ENCODE measurements at regions not wholly inside any gene's neighbourhood (a gene's known extent, or its start where the extent isn't known, plus 50 kb on each side); places are given as distances from the start of the nearest gene placed in this dataset.

GRCh38 chr15:45854455-45855202, 219.8 kb downstream of the SQOR start:
- H3K27me3 Mint-ChIP-seq = peaks cover 5% of the 10 kb centered on the region
- no peak for DNase-seq
- H3K4me3 Mint-ChIP-seq = no peak overlapping the region
- CTCF ChIA-PET = interaction anchor here (0.6 kb wide), 1 partner anchor 93 kb away, joined by 4 read pairs; no protein-coding TSS in a partner anchor
- intact Hi-C loops (cut with DNase I, micrococcal nuclease) = no loop called here
- H3K27ac Mint-ChIP-seq = no peak overlapping the region
- no peaks in the 10 kb centered on the region for H3K36me3 Mint-ChIP-seq (ENCODE audit: low read depth)
- H3K9me3 Mint-ChIP-seq (ENCODE audit: low read depth) = peaks cover 6% of the 10 kb centered on the region
- H3K4me1 Mint-ChIP-seq = no peaks in the 10 kb centered on the region
- ATAC-seq = no peak
- POLR2A ChIA-PET = no interaction called here

- Mint-ChIP-seq H3K4me3 (no peak overlapping the region), H3K27me3 (peaks cover 5% of the 10 kb centered on the region), H3K27ac (no peak overlapping the region), H3K36me3 (ENCODE audit: low read depth) (no peaks in the 10 kb centered on the region), H3K4me1 (no peaks in the 10 kb centered on the region), H3K9me3 (ENCODE audit: low read depth) (peaks cover 3% of the 10 kb centered on the region)
- ATAC-seq = no peak
- ChIA-PET CTCF (interaction anchor here (0.6 kb wide), 1 partner anchor 92 kb away, joined by 4 read pairs; no protein-coding TSS in a partner anchor), POLR2A (no interaction called here)
- DNase-seq = no peak
- intact Hi-C loops (cut with DNase I, micrococcal nuclease) = no loop called here
These were observed 220.5 kb downstream of the SQOR start for GRCh38 chr15:45855210-45855906.

GRCh38 chr15:45855907-45856579, 221.2 kb downstream of the SQOR start:
- ATAC-seq (no peak), DNase-seq (no peak)
- Mint-ChIP-seq H3K4me1 (no peaks in the 10 kb centered on the region), H3K27me3 (peaks cover 5% of the 10 kb centered on the region), H3K27ac (no peak overlapping the region), H3K4me3 (no peak overlapping the region), H3K36me3 (ENCODE audit: low read depth) (no peaks in the 10 kb centered on the region), H3K9me3 (ENCODE audit: low read depth) (no peaks in the 10 kb centered on the region)
- ChIA-PET CTCF (no interaction called here), POLR2A (no interaction called here)
- intact Hi-C loops (cut with DNase I, micrococcal nuclease) = no loop called here

GRCh38 chr15:45857291-45857690, 222.5 kb downstream of the SQOR start:
- CTCF ChIA-PET = no interaction called here
- Mint-ChIP-seq H3K9me3 (ENCODE audit: low read depth) (no peaks in the 10 kb centered on the region), H3K27me3 (peaks cover 5% of the 10 kb centered on the region), H3K36me3 (ENCODE audit: low read depth) (no peaks in the 10 kb centered on the region), H3K27ac (no peak overlapping the region), H3K4me3 (no peak overlapping the region), H3K4me1 (no peaks in the 10 kb centered on the region)
- intact Hi-C loops (cut with DNase I, micrococcal nuclease) = no loop called here
- DNase-seq (no peak), ATAC-seq (no peak)
- POLR2A ChIA-PET = no interaction called here

GRCh38 chr15:45858491-45858890, 223.7 kb downstream of the SQOR start:
- Mint-ChIP-seq H3K4me1 (no peaks in the 10 kb centered on the region), H3K9me3 (ENCODE audit: low read depth) (no peaks in the 10 kb centered on the region), H3K27me3 (peaks cover 5% of the 10 kb centered on the region), H3K4me3 (no peak overlapping the region), H3K27ac (no peak overlapping the region), H3K36me3 (ENCODE audit: low read depth) (no peaks in the 10 kb centered on the region)
- DNase-seq (no peak), ATAC-seq (no peak)
- CTCF ChIA-PET = no interaction called here
- intact Hi-C loops (cut with DNase I, micrococcal nuclease) = no loop called here
- POLR2A ChIA-PET = interaction anchor here (0.7 kb wide), 1 partner anchor 201 kb away, joined by 3 read pairs; no protein-coding TSS in a partner anchor

- no peaks in the 10 kb centered on the region for H3K27me3 Mint-ChIP-seq
- ATAC-seq (no peak), DNase-seq (no peak)
- no peaks in the 10 kb centered on the region for H3K36me3 Mint-ChIP-seq (ENCODE audit: low read depth)
- CTCF ChIA-PET = no interaction called here
- H3K9me3 Mint-ChIP-seq (ENCODE audit: low read depth) = no peaks in the 10 kb centered on the region
- H3K4me3 Mint-ChIP-seq = no peak overlapping the region
- intact Hi-C loops (cut with DNase I, micrococcal nuclease) = no loop called here
- no peak overlapping the region for H3K27ac Mint-ChIP-seq
- POLR2A ChIA-PET = no interaction called here
- H3K4me1 Mint-ChIP-seq = no peaks in the 10 kb centered on the region
These were observed 227.2 kb downstream of the SQOR start for GRCh38 chr15:45862034-45862433.

GRCh38 chr15:45863881-45864580, 229.2 kb downstream of the SQOR start:
- DNase-seq (no peak), ATAC-seq (no peak)
- ChIA-PET POLR2A (no interaction called here), CTCF (no interaction called here)
- Mint-ChIP-seq H3K9me3 (ENCODE audit: low read depth) (no peaks in the 10 kb centered on the region), H3K27me3 (no peaks in the 10 kb centered on the region), H3K4me1 (no peaks in the 10 kb centered on the region), H3K27ac (no peak overlapping the region), H3K4me3 (no peak overlapping the region), H3K36me3 (ENCODE audit: low read depth) (no peaks in the 10 kb centered on the region)
- intact Hi-C loops (cut with DNase I, micrococcal nuclease) = no loop called here

GRCh38 chr15:45866616-45867015, 231.8 kb downstream of the SQOR start:
- H3K27me3 Mint-ChIP-seq = peaks cover 3% of the 10 kb centered on the region
- ATAC-seq = no peak
- DNase-seq = no peak
- CTCF ChIA-PET = interaction anchor here (0.7 kb wide), 1 partner anchor 76 kb away, joined by 4 read pairs; no protein-coding TSS in a partner anchor
- H3K9me3 Mint-ChIP-seq (ENCODE audit: low read depth) = no peaks in the 10 kb centered on the region
- no peaks in the 10 kb centered on the region for H3K36me3 Mint-ChIP-seq (ENCODE audit: low read depth)
- no peak overlapping the region for H3K27ac Mint-ChIP-seq
- no peaks in the 10 kb centered on the region for H3K4me1 Mint-ChIP-seq
- intact Hi-C loops (cut with DNase I, micrococcal nuclease) = no loop called here
- H3K4me3 Mint-ChIP-seq = no peak overlapping the region
- POLR2A ChIA-PET = no interaction called here

- CTCF ChIA-PET = no interaction called here
- Mint-ChIP-seq H3K4me3 (no peak overlapping the region), H3K36me3 (ENCODE audit: low read depth) (no peaks in the 10 kb centered on the region), H3K4me1 (no peaks in the 10 kb centered on the region), H3K27me3 (peaks cover 5% of the 10 kb centered on the region), H3K9me3 (ENCODE audit: low read depth) (no peaks in the 10 kb centered on the region), H3K27ac (no peak overlapping the region)
- DNase-seq (no peak), ATAC-seq (no peak)
- intact Hi-C loops (cut with DNase I, micrococcal nuclease) = no loop called here
- POLR2A ChIA-PET = no interaction called here
These were observed 232.5 kb downstream of the SQOR start for GRCh38 chr15:45867281-45867680.

- Mint-ChIP-seq H3K4me1 (no peaks in the 10 kb centered on the region), H3K27ac (no peak overlapping the region), H3K9me3 (ENCODE audit: low read depth) (peaks cover 2% of the 10 kb centered on the region), H3K4me3 (no peak overlapping the region), H3K36me3 (ENCODE audit: low read depth) (no peaks in the 10 kb centered on the region), H3K27me3 (peaks cover 5% of the 10 kb centered on the region)
- POLR2A ChIA-PET = no interaction called here
- CTCF ChIA-PET = interaction anchor here (1.3 kb wide), 1 partner anchor 20 kb away, joined by 3 read pairs; no protein-coding TSS in a partner anchor
- intact Hi-C loops (cut with DNase I, micrococcal nuclease) = no loop called here
- ATAC-seq = no peak
- no peak for DNase-seq
These were observed 233.4 kb downstream of the SQOR start for GRCh38 chr15:45868109-45868691.

- no peak for ATAC-seq
- peaks cover 4% of the 10 kb centered on the region for H3K9me3 Mint-ChIP-seq (ENCODE audit: low read depth)
- intact Hi-C loops (cut with DNase I, micrococcal nuclease) = no loop called here
- no peak overlapping the region for H3K4me3 Mint-ChIP-seq
- peaks cover 7% of the 10 kb centered on the region for H3K27me3 Mint-ChIP-seq
- DNase-seq = no peak
- CTCF ChIA-PET = interaction anchor here (1.3 kb wide), 1 partner anchor 21 kb away, joined by 3 read pairs; no protein-coding TSS in a partner anchor
- no peaks in the 10 kb centered on the region for H3K4me1 Mint-ChIP-seq
- POLR2A ChIA-PET = no interaction called here
- H3K36me3 Mint-ChIP-seq (ENCODE audit: low read depth) = no peaks in the 10 kb centered on the region
- no peak overlapping the region for H3K27ac Mint-ChIP-seq
These were observed 234.3 kb downstream of the SQOR start for GRCh38 chr15:45869034-45869668.

Data from activated CD4-positive, alpha-beta T cell treated with anti-CD3 and anti-CD28 coated beads for 36 hours (primary cell).